HL-60 (cell line): ENCODE measurements at regions not wholly inside any gene's neighbourhood (a gene's known extent, or its start where the extent isn't known, plus 50 kb on each side); places are given as distances from the start of the nearest gene placed in this dataset.

ENCODE experiments used
- DNase-seq, 2 experiments: peaks; one replicate each; pipeline ENCODE4 v3.0.0-alpha.2; 2010 to 2020; ENCODE audit warnings: low read depth in 1 of 2, low spot score in 1 of 2
- H3K27ac ChIP-seq: fragments of 250-450 bp; sonication (Bioruptor Pico); replicated peaks from 2 replicates; pipeline ENCODE4 v1.5.1; 2020; ENCODE audit warnings: mild to moderate bottlenecking, moderate library complexity
- H3K27me3 ChIP-seq: fragments of 250-450 bp; sonication (Bioruptor Pico); 2 replicates; pipeline ENCODE4 v1.5.1; 2021; ENCODE audit warnings: mild to moderate bottlenecking, moderate library complexity; ENCODE audit not compliant: insufficient read depth, poor library complexity, severe bottlenecking
- H3K4me3 ChIP-seq: replicated peaks from 2 replicates; pipeline ENCODE4 v1.5.1; 2011; ENCODE audit warnings: mild to moderate bottlenecking, control low read depth, low read length; ENCODE audit not compliant: insufficient read depth
- CTCF ChIP-seq: IDR thresholded peaks from one replicate; pipeline ENCODE4 v1.5.1; 2011; ENCODE audit warnings: low read length, control low read depth, inconsistent platforms; ENCODE audit not compliant: insufficient read depth
- GABPA ChIP-seq: IDR thresholded peaks from 2 replicates; pipeline ENCODE4 v1.6.1; 2012; ENCODE audit warnings: low read depth
- POLR2AphosphoS5 ChIP-seq: IDR thresholded peaks from 2 replicates; pipeline ENCODE4 v1.6.1; 2012; ENCODE audit warnings: low read depth
- REST ChIP-seq: IDR thresholded peaks from 2 replicates; pipeline ENCODE4 v1.6.1; 2012; ENCODE audit warnings: low read depth; ENCODE audit not compliant: insufficient replicate concordance
- SPI1 ChIP-seq: IDR thresholded peaks from 2 replicates; pipeline ENCODE4 v1.6.1; 2012; ENCODE audit warnings: low read depth, mild to moderate bottlenecking, borderline replicate concordance

- Histone ChIP-seq H3K27me3 (no peaks in the 10 kb centered on the region), H3K27ac (no peak overlapping the region), H3K4me3 (no peak overlapping the region)
- no peak for DNase-seq
- TF ChIP-seq SPI1, result no peak
- no peak for TF ChIP-seq POLR2AphosphoS5
- TF ChIP-seq REST, result no peak
- no peak for TF ChIP-seq CTCF
- TF ChIP-seq GABPA, result no peak
Observed at GRCh38 chr12:92485351-92486348, 217.1 kb upstream of the PLEKHG7 start.

- peak in 1 of 2 experiments; percentile 13 for DNase-seq
- Histone ChIP-seq H3K27ac (no peak overlapping the region), H3K27me3 (no peaks in the 10 kb centered on the region), H3K4me3 (no peak overlapping the region)
- no peak for TF ChIP-seq GABPA
- no peak for TF ChIP-seq SPI1
- TF ChIP-seq POLR2AphosphoS5, result no peak
- no peak for TF ChIP-seq REST
- no peak for TF ChIP-seq CTCF
Observed at GRCh38 chr12:92482599-92482998, 220.2 kb upstream of the PLEKHG7 start.

- DNase-seq, result no peak
- Histone ChIP-seq H3K27me3 (no peaks in the 10 kb centered on the region), H3K4me3 (no peak overlapping the region), H3K27ac (no peak overlapping the region)
- TF ChIP-seq SPI1 (no peak), POLR2AphosphoS5 (no peak), REST (no peak), CTCF (no peak), GABPA (no peak)
Observed at GRCh38 chr12:92481066-92481465, 221.7 kb upstream of the PLEKHG7 start.
